Panc1 (cell line): ENCODE measurements at regions not wholly inside any gene's neighbourhood (a gene's known extent, or its start where the extent isn't known, plus 50 kb on each side); places are given as distances from the start of the nearest gene placed in this dataset.

Experiments used
- CTCF ChIP-seq: fragments of 450-650 bp; IDR thresholded peaks from 2 replicates; pipeline ENCODE4 v1.5.1; 2017; ENCODE audit warnings: mild to moderate bottlenecking
- POLR2AphosphoS5 ChIP-seq: IDR thresholded peaks from 2 replicates; pipeline ENCODE4 v1.6.1; 2012; ENCODE audit warnings: mild to moderate bottlenecking, low read depth, low read length, moderate library complexity
- REST ChIP-seq, 2 experiments: IDR thresholded peaks; 2 replicates each; pipeline ENCODE4 v1.6.1; 2011 to 2012; ENCODE audit warnings: low read depth in 2 of 2, control low read depth in 1 of 2, low read length in 1 of 2, mild to moderate bottlenecking in 1 of 2, moderate library complexity in 1 of 2; ENCODE audit not compliant: insufficient read depth in 1 of 2

- no peak for TF ChIP-seq CTCF
- TF ChIP-seq REST (IDR thresholded peaks at IDR 0.05; ENCODE audit: insufficient read depth in 1 of 2, low read depth in 2 of 2, low read length in 1 of 2), result no peak
- no peak for TF ChIP-seq POLR2AphosphoS5
Measured at GRCh38 chr10:111873621-111874135, 309.9 kb downstream of the GPAM start.
